T-helper 2 cell treated with Interferon-gamma antibody and Interleukin-4, amounts not matched to agents 5 μg/mL and 100 μg/mL, for 36 hours (primary cell): ENCODE measurements at regions not wholly inside any gene's neighbourhood (a gene's known extent, or its start where the extent isn't known, plus 50 kb on each side); places are given as distances from the start of the nearest gene placed in this dataset.

Experiments used
- DNase-seq: peaks from one replicate; pipeline ENCODE4 v3.0.0; 2021; ENCODE audit warnings: low spot score
- H3K27ac Mint-ChIP-seq: one replicate; pipeline ENCODE4 v1.8.0; 2021; ENCODE audit warnings: mild to moderate bottlenecking, mixed read lengths
- H3K27me3 Mint-ChIP-seq: one replicate; pipeline ENCODE4 v1.8.0; 2021; ENCODE audit warnings: low read depth, mixed read lengths
- H3K36me3 Mint-ChIP-seq: one replicate; pipeline ENCODE4 v1.8.0; 2021; ENCODE audit warnings: low read depth, mixed read lengths
- H3K4me1 Mint-ChIP-seq: one replicate; pipeline ENCODE4 v1.8.0; 2021; ENCODE audit warnings: low read depth, mixed read lengths
- H3K4me3 Mint-ChIP-seq: one replicate; pipeline ENCODE4 v1.8.0; 2022; ENCODE audit warnings: mild to moderate bottlenecking, moderate library complexity, mixed read lengths
- H3K9me3 Mint-ChIP-seq: one replicate; pipeline ENCODE4 v1.8.0; 2021; ENCODE audit warnings: mixed read lengths

DNA sequence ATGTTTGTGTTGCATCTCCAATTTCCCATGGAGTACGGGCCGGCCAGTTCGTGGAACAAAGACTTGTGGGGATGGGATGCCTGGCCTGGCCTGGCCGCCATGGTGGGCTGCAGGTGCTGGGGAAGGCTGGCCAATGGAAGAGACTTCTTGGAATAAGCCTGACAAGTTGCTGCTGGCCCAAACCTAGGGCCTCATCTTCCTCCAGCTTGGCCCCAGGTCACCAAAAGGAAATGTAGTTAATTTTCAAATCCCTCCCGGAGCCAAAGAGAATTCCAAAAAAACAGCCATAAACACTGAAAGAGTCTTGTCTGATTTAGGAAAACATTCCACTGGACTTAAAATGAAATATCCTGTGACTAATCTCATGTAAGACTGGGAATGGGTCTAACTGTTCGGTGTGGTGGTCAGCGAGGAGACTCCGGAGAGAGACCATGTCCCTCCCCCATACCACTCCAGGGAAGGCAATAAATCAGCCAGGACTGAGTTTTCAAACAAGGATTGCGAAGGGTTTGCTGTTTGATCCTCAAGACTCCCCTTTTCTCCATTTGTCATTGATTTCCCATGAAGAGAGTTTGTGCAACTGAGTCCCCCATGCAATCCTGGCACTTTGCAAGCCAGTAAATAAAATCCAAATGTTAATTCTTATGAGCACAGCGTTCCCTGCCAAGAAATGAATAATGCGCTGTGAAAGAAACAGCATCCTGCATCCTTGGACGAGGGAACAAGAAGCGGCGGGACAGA lies 128.7 kb upstream of the HABP2 start:
- no peaks in the 10 kb centered on the region for H3K27me3 Mint-ChIP-seq
- H3K27ac Mint-ChIP-seq, result no peak overlapping the region
- DNase-seq, result no peak
- no peaks in the 10 kb centered on the region for H3K4me1 Mint-ChIP-seq
- peaks cover 6% of the 10 kb centered on the region for H3K9me3 Mint-ChIP-seq
- no peak overlapping the region for H3K4me3 Mint-ChIP-seq
- H3K36me3 Mint-ChIP-seq, result no peaks in the 10 kb centered on the region

DNA sequence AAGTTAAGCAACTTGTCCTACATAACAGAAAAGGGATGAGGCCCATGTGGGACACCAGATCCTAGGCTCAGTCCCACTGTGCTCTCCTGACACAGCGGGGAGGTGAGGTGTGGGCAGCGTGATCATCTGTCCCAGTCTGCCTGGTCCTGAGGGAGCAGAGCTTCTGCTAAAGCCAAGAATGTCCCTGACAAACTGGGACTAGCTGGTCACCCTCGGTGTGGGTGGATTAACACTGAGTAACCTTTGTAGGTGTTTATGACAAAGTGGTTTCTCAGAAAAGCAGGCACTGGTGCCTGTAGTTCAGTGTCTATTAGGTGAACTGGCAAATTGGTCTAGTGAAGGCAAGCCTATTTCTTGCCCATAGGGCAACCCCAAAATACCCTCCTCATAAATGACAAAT lies 127.8 kb upstream of the HABP2 start:
- peaks cover 6% of the 10 kb centered on the region for H3K9me3 Mint-ChIP-seq
- DNase-seq, result no peak
- H3K4me3 Mint-ChIP-seq, result no peak overlapping the region
- H3K4me1 Mint-ChIP-seq, result no peaks in the 10 kb centered on the region
- no peaks in the 10 kb centered on the region for H3K27me3 Mint-ChIP-seq
- no peaks in the 10 kb centered on the region for H3K36me3 Mint-ChIP-seq
- no peak overlapping the region for H3K27ac Mint-ChIP-seq

DNA sequence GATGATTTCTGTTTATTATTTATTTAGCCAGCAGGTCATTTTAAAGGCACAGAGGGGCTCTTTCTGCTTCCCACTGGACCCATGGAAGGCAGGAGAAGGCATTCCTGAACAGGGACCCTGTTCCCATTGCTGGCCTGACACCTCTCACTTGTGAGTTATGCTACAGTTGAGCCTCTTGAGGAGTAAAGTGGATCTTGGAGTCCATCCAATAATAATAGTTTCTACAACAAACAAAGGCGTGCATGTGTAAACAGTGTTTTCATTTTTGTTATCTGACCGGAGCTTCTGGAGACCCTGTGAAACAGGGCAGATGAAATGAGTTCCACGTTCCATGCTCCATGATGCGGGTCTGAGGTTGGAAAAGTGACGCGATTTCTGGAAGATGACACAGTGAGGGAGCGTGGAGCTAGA lies 127.3 kb upstream of the HABP2 start:
- Mint-ChIP-seq H3K27ac (no peak overlapping the region), H3K36me3 (no peaks in the 10 kb centered on the region), H3K9me3 (peaks cover under 1% of the 10 kb centered on the region), H3K4me1 (no peaks in the 10 kb centered on the region), H3K27me3 (no peaks in the 10 kb centered on the region), H3K4me3 (no peak overlapping the region)
- DNase-seq, result no peak

DNA sequence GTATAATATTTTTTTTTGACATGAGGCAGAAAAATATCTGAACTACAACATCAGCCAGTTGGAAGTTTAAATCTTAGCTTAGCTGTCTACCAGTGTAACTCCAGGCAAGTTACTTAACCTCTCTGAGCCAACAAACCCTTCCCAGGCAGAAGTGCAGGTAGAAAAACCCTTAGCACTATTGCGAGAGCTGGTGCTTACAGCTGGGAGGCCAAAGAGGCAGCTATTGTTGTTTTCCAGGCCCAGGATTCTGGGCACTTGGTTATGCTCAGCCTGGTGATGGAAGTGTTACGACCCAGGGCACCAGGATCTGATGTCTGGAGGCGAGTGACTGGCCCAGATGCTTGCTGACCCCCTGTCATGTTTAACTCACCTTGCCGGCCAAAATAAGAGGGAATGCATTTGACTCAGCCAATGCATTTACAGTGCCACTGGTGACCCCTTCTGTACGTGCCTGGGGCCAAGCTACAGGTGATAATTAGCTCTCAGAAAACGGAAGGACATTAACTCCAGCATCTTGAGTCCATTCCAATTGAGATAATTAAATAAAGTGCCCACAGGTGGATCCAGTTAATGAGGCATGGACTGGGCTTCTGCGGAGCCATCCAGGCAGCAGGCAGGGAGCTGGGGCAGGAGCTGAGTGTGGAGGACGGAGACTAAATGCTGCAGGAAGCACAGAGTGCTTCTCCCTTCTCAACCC lies 126.5 kb upstream of the HABP2 start:
- Mint-ChIP-seq H3K27ac (no peak overlapping the region), H3K4me3 (no peak overlapping the region), H3K27me3 (no peaks in the 10 kb centered on the region), H3K9me3 (peaks cover 4% of the 10 kb centered on the region), H3K36me3 (no peaks in the 10 kb centered on the region), H3K4me1 (no peaks in the 10 kb centered on the region)
- DNase-seq, result no peak

DNA sequence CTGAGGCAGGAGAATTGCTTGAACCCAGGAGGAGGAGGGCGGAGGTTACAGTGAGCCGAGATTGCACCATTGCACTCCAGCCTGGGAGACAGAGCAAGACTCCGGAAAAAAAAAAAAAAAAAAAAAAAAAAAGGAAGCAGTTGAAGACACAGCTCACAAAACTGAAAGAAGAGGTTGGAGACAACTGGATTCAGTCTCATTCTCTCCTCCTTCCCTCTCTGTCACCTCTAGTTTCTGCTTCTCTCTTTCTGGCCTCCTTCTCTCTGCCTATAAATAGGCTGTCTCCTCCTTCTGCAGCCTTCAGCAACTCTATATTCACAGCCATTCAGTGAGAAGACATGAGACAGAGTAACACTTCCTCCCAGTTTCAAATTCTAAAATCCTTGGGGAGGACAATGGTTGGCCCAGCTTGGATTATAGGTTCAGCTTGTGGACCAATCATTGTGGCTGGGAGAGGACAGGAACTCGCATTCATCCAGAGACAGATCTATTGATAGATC lies 125.6 kb upstream of the HABP2 start:
- H3K9me3 Mint-ChIP-seq, result peaks cover 4% of the 10 kb centered on the region
- H3K36me3 Mint-ChIP-seq, result no peaks in the 10 kb centered on the region
- no peak overlapping the region for H3K4me3 Mint-ChIP-seq
- no peaks in the 10 kb centered on the region for H3K27me3 Mint-ChIP-seq
- DNase-seq, result no peak
- H3K4me1 Mint-ChIP-seq, result no peaks in the 10 kb centered on the region
- no peak overlapping the region for H3K27ac Mint-ChIP-seq

DNA sequence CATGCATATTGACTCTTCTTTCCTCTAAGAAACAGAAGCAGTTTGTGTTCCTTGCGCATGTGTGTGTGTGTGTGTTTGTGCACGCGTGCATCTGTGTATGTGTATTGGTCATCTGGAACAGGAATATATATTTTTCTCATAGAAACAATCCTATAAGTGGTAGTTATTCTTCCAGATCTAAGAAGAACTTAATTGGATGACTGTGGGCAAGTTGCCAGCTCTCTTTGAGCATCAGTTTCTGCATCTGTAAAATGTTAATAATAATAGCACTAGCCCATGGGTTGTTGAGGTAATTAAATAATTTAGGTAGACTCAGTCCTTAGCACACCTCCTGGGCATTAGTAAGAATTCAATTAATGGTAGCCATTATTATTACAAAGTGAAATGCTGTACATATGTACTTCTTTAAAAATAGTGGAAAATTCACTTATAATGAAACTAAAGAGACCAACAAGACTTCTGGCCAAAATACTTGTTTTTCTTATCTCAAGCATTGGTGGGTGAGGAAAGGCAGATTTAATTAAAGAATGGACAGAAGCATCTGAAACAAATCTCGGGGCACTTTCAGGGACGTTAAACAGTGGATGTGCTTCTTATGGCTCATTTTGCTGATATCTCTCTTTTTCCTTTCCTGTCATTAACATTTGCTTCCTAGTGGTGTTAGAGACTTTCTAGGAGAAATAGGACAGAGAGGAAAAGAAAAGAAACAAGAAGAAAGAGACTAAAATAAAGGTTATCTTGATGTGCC lies 124.9 kb upstream of the HABP2 start:
- Mint-ChIP-seq H3K27ac (no peak overlapping the region), H3K4me1 (no peaks in the 10 kb centered on the region), H3K4me3 (no peak overlapping the region), H3K27me3 (no peaks in the 10 kb centered on the region), H3K9me3 (peaks cover 4% of the 10 kb centered on the region), H3K36me3 (no peaks in the 10 kb centered on the region)
- DNase-seq, result no peak

DNA sequence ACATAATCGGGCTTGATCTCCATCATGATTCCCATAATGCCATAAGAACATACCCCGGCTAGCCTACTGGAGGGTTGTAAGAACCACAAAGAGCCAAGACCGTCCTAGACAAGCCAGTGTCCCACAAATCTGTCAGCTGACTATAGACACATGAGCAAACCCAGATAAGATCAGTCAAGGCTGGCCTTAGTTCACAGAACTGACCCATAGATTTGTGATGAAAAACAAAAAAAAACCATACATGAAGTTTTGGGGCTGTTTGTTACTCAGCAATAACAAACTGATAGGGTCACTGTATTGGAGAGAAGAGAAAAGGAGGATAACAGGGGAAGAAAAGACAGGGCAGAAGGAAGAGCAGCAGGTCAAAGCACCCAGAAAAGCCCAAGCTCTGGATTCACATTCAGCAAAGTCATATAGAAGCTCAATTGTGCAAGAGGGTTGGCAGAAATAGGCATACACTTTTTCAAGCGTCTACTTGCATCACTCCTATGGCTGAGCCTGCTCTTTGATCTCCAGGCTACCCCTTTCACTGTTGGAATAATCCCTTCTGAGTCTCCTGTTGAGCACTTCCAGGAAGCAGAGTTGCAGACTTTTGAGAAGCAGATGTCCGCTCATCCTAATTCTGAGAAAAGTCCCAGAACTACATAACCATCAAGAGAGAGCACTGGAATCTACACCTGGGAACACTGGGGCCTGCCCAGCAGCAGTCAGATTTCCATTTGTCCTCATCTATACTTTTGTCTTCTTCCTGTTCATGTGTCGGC lies 122.0 kb upstream of the HABP2 start:
- DNase-seq, result no peak
- Mint-ChIP-seq H3K4me1 (no peaks in the 10 kb centered on the region), H3K27me3 (no peaks in the 10 kb centered on the region), H3K4me3 (no peak overlapping the region), H3K9me3 (peaks cover 4% of the 10 kb centered on the region), H3K36me3 (no peaks in the 10 kb centered on the region), H3K27ac (no peak overlapping the region)

DNA sequence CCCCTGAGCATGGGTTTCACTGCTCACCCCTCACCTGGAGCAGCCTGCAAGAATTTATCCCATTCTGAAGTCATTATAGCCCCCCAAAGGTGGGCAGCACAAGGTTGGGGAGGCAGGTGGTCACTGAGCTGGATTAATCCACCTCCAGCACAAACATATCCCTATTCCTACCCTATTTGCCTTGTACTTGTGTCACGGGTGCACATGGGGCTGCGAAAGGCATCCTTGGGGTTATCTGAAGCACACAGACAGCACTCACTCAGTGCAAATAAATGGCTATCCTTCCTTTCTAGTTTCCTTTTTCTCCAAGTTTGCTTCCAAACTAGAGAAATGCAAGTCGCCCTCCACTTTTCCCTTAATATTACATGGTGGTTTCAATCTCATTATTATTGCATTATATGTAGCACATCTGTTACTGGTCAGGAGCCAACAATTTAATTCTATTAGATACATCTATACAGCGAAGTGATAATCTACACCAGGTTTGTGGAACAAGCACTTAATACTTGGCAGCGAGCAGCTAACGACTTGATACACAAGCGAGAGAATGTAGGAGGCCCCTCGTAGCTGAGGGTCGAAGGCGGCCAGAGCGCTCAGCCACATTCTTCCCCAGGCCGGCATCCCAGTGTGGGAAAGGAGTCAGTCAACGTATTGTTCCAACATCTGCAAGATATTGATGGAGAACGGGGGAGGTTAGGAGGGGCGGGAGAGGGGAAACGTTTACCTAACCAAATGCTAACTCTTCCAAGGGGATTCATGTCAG lies 121.3 kb upstream of the HABP2 start:
- Mint-ChIP-seq H3K36me3 (no peaks in the 10 kb centered on the region), H3K4me3 (no peak overlapping the region), H3K9me3 (peaks cover 4% of the 10 kb centered on the region), H3K4me1 (no peaks in the 10 kb centered on the region), H3K27me3 (no peaks in the 10 kb centered on the region), H3K27ac (no peak overlapping the region)
- no peak for DNase-seq

DNA sequence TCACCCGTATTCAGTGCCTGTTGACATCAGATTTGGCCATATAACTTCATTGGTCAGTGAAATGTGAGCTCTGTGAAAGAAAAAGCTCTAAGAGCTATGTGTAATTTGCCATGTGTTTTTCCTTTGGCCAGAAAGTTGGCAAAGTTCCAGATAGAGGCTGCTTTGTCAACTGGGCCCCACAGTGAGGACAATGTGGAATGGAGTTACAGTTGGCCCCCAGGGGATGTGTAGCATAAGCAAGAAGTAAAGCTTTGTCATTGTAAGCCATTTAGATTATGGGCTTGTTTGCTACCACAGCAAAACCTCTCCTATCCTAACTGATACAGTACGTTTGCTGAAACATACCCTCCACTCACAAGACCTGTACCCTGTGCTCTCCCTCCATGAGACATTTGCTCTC lies 119.1 kb upstream of the HABP2 start:
- Mint-ChIP-seq H3K27ac (no peak overlapping the region), H3K36me3 (no peaks in the 10 kb centered on the region), H3K4me1 (no peaks in the 10 kb centered on the region), H3K27me3 (no peaks in the 10 kb centered on the region), H3K9me3 (peaks cover 4% of the 10 kb centered on the region), H3K4me3 (no peak overlapping the region)
- no peak for DNase-seq

DNA sequence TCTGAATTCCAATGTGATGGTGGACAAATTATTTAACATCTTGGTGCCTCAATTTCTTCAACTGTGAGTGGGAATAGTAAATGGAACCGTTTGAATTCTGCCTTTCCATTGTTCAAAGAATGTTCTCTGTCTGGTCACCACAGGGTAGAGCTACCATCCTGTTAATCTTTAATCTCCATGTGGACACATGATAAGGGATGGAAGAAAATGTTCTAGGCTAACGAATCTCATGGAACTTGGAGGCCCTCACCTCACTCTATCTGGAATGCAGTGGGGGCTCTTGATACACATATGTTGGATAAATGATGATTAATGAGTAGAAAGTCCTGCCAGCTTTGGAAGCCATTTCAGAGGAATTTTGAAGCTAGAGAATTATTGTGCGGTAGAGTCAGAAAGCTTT lies 118.5 kb upstream of the HABP2 start:
- Mint-ChIP-seq H3K9me3 (peaks cover 4% of the 10 kb centered on the region), H3K36me3 (no peaks in the 10 kb centered on the region), H3K27me3 (no peaks in the 10 kb centered on the region), H3K27ac (no peak overlapping the region), H3K4me1 (no peaks in the 10 kb centered on the region), H3K4me3 (no peak overlapping the region)
- no peak for DNase-seq

DNA sequence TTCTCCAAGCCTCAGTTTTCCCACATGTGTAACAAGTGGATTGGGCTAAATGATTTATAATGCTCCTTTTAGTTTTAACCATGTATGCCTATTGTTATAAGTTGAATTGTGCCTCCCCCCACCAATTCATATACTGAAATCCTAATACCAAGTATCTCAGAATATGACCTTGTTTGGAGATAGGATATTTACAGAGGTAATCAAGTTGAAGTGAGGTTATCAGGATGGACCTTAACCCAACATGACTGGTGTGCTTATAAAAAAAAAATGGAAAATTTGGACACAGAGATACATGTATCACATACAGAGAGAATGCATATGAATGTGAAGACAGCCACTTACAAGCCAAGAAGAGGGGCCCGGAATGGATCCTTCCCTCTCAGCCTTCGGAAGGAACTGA lies 117.9 kb upstream of the HABP2 start:
- Mint-ChIP-seq H3K27me3 (no peaks in the 10 kb centered on the region), H3K4me1 (no peaks in the 10 kb centered on the region), H3K27ac (no peak overlapping the region), H3K36me3 (no peaks in the 10 kb centered on the region), H3K9me3 (peaks cover 4% of the 10 kb centered on the region), H3K4me3 (no peak overlapping the region)
- no peak for DNase-seq

DNA sequence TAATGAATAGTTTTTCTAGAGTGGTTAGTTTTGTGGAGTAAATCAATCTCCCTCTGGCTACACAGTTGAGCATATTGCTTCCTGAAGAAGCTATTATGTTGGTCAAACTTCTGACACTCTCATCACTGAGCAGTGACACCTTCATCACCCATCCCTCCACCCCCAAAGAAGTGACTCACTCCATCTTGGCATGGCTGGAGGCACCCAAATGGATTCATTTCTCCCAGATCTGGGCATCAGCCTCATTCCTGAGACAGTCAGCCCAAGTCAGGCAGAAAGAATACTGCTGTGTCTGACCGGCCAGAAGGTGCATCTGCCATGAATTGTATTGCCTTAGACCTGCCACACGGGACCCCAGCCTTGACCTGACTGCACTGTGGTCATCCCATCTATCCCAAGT lies 117.0 kb upstream of the HABP2 start:
- H3K4me3 Mint-ChIP-seq, result no peak overlapping the region
- peaks cover under 1% of the 10 kb centered on the region for H3K9me3 Mint-ChIP-seq
- DNase-seq, result no peak
- H3K36me3 Mint-ChIP-seq, result no peaks in the 10 kb centered on the region
- H3K27ac Mint-ChIP-seq, result no peak overlapping the region
- no peaks in the 10 kb centered on the region for H3K4me1 Mint-ChIP-seq
- no peaks in the 10 kb centered on the region for H3K27me3 Mint-ChIP-seq

DNA sequence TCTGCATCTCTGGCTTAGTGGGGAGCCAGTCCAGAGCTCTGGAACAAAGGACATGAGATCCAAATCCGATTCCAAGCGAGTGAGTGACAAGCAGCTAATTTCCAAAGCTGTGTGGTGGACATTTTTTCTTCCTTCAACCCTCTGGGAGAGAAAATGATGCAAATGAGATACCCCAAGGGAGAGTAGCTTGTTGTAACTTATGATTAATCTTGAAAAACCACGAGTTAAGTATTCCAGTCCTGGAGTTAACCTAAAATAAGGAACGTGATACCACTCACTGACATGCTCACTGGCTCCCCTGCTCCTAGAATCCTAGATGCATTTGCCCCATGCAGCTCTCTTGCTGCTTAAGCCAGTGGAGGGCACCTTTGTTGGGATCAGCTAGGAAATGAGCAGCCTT lies 116.0 kb upstream of the HABP2 start:
- Mint-ChIP-seq H3K36me3 (no peaks in the 10 kb centered on the region), H3K27ac (no peak overlapping the region), H3K27me3 (no peaks in the 10 kb centered on the region), H3K4me1 (no peaks in the 10 kb centered on the region), H3K4me3 (no peak overlapping the region), H3K9me3 (no peaks in the 10 kb centered on the region)
- no peak for DNase-seq
